GM19023 (cell line): ENCODE measurements at regions not wholly inside any gene's neighbourhood (a gene's known extent, or its start where the extent isn't known, plus 50 kb on each side); places are given as distances from the start of the nearest gene placed in this dataset.

Source experiments
- ATAC-seq: cut with Tn5 transposase; IDR thresholded peaks from one replicate; pipeline ENCODE4 v1.9.1; 2021; ENCODE audit warnings: mild to moderate bottlenecking, moderate library complexity; ENCODE audit not compliant: unreplicated experiment

DNA sequence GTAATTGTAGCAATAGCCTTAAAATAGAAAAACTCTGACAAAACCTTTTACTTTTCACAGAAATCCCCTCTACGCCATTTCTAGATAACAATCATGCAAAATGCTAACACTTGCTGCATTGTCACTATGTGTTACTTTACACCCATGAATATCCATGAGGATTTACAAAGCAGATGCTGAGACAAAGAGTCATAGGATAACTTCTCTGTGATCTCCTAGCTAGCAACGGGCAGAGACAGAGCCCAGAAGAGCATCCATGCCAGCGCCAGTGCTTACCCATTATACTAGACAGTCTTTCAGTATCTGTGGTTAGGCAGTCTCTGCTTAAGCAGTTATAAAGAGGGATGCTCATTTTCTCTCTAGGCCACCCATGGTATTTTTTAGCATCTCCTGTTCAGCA lies 474.1 kb downstream of the CAAP1 start:
- no peak for ATAC-seq

DNA sequence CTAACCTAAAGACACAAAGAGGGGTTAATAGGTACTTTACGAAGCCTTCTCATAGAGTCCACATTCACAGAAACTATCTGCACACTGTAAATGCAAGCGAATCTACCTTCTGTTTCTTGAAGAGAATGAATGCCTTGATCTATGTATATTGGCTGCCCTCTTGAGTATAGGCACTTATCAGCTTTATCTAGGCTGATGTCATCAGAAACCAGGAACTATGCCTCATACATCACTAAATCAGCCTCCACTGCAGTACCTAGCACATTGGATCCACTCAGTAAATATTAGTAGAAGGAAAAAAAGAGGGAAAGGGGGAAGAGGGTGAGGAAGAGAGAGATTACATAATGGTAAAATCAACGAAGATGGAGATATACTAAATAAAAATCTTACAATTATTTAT lies 477.1 kb downstream of the CAAP1 start:
- ATAC-seq: no peak

DNA sequence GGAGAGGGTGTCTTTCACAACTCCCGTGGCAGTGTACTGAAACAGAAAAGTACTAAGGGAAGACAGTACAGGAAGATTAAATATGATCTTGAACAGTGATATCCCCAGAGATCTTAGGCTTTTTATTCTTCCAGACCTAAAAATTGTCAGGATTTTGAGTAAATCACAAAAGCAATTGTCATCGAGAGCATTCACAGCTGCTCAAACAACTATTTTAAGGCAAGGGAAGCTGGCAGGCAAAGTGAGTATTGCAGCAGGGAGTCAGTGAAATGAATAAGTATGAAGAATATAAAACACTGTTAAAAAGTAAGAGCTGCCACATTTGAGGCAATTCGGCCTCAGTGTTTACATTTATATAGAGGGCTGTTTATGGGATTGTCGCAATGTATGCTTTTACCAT lies 479.0 kb downstream of the CAAP1 start:
- no peak for ATAC-seq

DNA sequence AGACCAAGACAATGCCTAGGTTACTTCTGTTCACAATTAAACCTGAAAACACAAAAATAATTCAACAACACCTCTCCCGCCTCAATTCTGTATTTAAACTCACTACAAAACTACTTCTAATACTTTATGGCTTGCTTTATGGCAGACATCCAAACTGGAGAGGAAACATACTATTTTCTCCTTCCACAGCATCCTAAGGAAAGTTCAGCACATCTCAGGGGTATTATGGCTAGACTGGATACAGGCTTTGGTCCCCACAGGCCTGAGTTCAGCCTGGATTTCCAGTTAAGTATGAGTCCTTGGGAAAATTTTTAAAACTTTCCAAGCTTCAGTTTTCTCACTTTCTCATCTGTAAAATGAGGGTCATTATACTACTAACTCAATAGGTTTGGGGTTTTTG lies 480.2 kb downstream of the CAAP1 start:
- no peak for ATAC-seq

DNA sequence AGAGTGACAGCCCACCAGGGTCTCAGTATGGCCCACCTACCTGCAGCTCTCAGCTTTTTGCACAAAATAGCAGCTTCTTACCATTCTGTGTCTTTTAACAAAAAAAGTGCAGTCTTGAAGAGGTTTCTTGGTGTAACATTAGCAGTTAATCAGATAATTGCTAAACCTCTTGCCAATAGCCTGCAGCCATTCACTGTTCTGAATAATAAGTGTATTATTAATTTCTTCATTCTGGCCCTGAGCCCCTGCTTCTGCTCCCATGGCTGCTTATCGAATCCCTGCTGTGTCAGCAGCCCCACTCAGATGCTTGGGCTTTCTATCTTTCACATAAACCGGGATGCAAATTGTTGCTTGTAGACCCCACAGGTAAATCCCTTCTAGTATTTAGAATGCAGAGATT lies 485.9 kb downstream of the CAAP1 start:
- no peak for ATAC-seq

DNA sequence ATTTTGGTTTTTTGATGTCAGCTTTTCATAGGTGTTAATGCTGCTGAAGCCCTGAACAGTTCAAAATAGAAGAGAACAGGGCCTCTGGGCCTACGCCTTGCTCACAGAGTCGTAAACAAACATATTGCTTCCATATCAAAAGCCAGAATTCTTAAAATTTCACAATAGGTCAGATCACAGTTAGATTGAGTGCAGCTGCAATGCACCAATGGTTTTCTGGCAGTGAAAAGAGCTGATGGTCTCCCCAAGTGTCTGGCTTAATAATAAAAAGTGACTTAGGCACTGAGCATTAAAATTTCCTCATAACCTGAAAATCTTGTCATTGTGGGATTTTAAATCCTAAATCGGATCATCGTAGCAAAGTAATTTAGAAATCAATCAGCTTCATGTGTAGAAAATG lies 493.0 kb downstream of the CAAP1 start:
- no peak for ATAC-seq

DNA sequence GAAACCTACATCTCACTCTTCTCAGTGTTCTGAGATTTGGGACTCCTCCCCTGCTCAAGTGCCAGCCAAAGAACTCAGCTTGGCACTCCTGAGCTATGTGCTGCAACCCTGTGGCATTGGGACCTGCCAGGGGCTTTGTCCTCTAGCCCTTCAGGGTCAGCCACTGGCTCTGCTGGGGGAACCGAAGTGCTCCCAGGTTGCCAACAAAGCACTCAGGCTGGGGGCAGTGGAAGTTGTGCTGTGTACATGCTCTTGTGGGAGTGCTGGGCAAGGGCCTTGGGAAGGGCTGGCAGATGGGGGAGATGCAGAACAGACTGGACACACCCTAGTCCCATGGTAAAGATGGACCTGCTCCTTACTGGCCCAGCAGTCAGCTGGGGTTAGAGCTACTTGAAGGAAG lies 498.6 kb downstream of the CAAP1 start:
- no peak for ATAC-seq

DNA sequence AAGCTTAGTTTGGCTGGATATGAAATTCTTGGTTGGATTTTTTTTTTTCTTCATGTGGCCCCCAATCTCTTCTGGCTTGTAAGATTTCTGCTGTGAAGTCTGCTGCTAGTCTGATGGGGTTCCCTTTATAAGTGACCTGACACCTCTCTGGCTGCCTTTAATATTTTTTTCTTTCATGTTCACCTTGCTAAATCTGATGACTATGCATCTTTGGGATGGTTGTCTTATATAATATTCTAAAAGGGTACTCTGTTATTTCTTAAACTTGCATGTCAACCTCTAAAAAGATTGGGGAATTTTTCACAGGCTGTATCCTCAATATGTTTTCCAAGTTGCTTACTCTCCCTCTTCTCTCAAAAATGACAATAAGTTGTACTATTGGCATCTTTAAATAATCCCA lies 500.0 kb downstream of the CAAP1 start:
- no peak for ATAC-seq

DNA sequence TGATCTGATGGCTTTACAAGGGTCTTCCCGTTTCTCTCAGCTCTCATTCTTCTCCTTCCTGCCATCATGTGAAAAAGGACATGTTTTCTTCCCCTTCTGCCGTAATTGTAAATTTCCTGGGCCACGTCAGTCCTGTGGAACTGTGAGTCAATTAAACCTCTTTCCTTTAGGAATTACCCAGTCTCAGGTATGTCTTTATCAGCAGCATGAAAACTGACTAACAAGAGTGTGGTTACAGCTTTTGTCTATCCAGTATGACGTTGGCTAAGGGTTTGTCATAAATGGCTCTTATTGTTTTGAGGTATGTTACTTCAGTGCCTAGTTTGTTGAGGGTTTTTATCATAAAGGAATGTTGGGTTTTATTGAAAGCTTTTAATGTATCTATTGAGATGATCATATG lies 501.6 kb downstream of the CAAP1 start:
- no peak for ATAC-seq

DNA sequence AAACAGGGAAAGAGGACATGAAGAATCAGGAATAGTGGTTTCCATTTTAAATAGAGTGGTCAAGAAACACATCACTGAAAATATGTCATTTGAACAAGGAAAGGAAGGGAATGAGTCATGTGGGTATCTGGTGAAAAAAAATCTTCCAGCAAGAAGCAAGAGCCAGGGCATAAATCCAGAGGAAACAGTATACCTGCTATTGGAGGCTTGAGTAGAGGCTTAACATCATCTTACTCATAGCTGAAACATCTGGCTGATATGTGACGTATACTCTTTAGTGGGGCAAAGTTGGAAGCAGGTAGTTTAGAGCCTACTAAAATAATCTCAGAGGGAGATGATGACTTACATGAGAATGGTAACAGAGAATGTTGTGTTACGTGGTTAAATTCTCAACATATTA lies 517.2 kb downstream of the CAAP1 start:
- no peak for ATAC-seq

DNA sequence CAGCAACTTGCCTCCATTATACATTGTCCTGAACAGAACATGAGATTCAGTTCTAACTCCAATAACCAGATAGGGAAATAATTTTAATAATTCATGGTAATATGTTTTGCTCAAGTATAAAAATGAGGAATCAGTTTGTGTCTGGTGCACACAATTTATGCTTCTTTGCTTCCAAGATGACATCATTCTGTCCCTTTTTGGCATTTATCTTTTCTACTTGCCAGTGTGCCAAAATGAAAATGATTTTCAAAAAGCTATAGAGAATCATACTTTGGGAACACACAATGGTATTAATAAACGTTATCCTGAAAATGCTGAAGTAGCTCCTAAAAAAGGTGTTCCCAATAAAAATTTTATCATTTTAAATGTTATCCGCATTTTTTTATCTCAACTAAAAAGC lies 519.0 kb downstream of the CAAP1 start:
- ATAC-seq: no peak

DNA sequence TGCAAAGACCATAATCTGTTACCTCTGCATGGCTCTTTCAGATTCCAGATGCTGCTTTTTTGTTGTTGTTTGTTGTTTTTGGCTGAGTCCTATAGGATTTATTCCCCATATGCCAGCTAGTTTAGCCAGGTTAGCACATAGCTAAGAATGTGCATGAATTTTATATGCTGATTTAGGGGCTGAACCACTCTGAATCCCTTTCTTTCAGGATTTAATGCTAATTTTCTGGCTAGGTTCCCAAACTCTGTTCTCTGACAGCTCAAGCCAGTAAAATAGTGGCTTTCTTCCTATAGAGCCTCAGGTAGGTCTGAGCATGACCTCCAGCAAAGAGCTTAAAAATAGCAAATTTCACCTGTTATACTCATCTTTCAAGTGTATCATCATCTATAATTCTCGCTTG lies 521.4 kb downstream of the CAAP1 start:
- no peak for ATAC-seq

DNA sequence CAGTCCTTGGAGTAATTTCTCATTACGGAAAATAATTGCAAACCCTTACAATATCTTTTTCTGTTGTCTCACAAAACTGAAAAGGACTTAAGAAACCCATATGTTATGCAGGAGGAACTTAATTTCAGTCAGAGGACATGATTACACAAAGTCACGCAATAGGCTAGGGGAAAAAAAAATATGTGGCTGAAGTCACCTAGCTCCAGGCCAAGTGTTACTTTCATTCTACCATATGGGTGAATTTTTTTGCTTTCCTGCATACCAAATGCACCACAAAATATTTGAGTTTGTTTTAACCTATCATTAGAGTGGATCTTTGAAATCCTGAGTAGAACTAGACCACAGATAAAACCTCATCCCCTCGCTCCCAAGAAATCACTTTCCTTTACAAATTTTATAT lies 523.5 kb downstream of the CAAP1 start:
- ATAC-seq: no peak

DNA sequence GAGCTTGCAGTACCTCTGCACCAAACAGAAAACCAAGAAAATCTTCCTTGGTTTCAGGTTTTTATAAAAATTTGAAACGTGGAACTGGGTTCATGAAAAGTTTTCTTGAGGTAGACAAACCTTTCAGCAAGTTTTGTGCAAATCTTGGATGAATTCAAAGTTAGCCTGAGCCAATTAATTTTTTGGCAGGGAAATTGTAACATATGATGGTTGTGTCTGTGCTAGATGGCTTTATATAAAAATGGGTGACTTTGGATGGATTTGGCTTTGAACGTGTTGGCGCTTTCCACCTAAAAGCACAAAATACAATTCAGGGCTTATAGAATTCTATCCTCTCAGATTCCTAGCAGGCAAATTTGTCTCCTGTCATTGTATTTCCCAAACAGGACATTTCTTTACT lies 524.4 kb downstream of the CAAP1 start:
- no peak for ATAC-seq

DNA sequence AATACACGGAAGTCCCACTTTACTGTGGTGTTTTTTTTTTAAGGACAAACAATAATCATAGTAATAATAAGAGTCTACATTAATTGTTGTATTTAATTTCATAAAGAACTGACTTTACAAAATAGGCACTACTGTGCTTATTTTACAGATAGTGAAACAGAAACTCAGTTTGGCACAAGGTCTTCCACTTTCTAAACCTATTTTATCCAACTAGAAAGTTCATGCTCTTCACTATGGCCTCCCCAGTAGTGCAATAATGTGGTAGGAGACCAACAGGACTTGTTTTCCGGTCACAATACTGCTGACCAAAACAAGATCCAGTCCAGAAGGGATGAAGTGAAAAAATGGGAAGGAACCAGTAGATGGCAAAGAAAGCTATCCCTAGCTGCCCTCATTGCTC lies 531.6 kb downstream of the CAAP1 start:
- no peak for ATAC-seq

DNA sequence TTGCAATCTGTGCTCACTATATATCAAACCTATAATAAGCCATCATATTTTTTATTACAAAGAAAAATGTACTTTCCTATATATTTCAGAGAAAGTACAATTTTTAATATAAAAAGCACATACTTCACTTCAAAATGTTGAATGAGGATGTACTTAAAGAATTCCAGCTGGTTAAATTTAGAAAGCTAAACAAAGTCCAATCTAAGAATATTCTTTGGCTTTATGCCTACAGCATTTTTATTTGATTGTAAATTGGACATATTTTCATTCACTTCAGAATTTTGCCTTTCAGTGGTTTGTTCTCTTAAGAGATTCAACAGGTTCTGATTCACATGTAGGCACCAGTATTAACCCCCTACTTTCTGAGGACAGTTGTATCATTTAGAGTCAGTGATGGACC lies 533.8 kb downstream of the CAAP1 start:
- no peak for ATAC-seq

DNA sequence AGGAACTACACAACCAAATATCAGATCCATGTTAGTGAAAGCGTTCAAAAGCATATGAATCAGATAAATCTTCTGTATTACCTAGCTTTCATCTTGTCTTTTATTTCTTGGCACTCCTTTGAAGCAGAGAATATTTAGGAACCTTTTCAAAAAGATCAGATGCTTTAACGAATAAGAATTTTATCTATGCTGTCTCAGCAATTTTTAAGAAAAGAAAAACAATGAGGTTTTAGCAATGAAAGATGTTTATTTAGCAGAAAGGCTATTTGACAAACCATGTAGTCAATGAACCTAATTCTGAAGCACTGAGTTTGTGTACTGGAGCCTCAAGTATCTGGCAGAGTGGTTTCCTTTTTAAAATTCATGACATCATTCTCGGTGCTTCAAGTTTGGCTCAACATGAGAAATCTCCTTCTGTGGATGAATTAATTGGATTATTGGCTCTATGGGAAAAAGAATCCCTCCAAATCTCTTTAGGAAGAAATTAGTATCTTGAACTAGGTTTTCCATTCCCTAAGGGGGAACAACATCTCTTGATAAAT lies 534.7 kb downstream of the CAAP1 start:
- no peak for ATAC-seq

DNA sequence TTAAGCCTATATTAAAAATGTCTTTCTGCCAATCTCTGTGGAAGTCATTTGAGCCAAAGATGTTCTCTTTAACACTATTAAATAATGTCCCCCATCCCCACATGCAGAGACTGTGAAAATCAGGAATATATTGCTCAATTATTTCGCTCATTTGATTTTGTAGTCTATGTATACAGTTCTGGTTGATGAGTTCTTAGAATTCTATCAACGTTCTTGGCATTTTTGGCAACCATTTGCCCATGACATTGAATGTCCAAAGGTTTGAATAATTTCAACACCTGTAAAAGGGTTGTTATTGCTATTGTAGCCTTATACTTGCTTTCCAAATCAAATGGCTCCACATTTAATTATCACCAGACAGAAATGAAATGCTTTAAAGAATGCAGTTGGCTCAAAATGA lies 536.1 kb downstream of the CAAP1 start:
- no peak for ATAC-seq

DNA sequence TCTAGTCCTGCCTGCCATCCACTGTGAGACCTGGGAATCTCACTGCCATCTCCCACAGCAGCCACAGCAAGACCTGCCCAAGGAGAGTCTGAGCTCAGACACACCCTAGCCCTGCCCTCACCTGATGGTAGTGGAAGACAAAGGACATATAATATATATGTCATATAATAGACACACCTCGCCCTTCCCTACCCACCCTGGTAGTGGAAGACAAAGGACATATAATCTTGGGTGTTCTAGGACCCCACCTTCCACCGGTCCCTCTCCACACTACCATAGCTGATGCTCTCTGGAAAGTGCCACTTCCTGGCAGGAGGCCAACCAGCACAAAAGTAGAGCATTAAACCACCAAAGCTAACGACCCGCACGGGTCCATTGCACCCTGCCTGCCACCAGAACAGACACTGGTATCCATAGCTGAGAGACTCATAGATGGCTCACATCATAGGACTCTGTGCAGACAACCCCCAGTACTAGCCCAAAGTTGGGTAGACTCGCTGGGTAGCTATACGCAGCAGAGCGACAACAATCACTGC lies 545.6 kb downstream of the CAAP1 start:
- ATAC-seq: no peak

DNA sequence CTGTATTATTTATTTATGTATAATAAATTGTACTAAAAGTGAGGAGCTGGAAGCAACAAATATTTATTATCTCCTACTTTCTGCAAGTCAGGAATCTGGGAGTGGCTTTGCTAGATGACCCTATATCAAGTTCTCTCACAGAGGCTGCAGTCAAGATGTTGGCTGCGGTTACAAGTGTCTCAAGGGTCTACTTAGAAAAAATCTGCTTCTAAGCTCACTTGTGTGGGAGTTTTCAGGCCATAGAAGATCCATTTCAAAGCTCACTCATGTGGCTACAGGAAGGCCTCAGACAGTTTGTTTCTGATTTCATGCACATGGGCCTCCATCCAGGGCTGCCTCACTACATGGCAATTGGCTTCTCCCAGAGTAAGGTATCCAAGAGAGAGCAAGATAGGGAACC lies 551.1 kb downstream of the CAAP1 start:
- ATAC-seq: no peak

DNA sequence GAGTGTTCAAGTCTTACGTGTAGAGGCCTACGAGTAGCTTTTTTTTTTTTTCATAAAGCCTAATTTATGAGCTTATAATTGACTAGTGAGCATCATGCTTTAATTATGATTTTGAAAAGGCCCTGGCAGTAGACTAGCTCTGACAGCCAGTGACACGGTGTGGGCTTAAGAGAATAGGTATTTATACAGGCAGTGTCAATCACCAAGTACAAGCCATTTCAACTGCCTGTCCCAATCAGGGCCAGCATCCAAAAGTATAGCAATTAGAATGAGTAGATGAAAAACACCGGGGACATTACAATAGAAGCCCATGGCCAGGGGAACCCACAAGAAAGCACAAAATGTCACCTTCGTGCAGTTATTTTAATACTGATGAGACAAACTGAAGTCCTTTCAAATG lies 552.8 kb downstream of the CAAP1 start:
- ATAC-seq: no peak

DNA sequence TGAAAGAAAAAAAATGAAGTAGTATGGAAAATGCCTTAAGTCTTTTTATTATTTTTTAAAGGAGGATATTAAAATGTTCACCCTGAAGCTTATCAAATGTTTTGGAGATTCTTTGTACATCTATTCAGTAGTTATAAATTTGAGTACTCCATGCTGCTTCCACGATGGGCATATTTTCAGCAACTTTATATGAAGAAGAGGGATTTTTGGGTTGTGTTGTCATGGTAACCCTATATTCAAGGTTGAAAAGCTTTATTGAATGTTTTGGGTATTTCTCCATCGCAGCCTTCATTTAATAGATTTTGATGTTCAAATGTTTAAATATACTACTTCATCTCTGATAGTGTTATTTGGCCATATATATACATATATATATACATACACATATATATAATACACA lies 557.5 kb downstream of the CAAP1 start:
- no peak for ATAC-seq

DNA sequence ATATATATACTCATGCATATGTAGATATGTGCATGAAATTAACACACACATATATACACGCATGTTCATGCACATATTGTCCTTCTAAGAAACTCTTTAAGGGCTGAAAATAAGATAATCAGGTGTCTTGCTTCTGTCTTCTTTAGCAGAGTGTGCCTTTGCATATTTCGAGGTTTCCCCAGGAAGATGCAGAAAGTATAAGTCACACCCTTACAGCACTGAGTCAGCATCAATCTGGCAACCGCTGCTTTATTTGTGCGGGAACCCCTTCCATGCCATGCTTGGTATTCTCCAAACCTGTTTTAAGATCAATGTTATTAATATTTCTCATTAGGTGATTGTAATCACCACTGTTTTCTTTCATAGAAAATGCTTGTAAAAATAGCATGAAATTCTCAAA lies 557.9 kb downstream of the CAAP1 start:
- no peak for ATAC-seq

DNA sequence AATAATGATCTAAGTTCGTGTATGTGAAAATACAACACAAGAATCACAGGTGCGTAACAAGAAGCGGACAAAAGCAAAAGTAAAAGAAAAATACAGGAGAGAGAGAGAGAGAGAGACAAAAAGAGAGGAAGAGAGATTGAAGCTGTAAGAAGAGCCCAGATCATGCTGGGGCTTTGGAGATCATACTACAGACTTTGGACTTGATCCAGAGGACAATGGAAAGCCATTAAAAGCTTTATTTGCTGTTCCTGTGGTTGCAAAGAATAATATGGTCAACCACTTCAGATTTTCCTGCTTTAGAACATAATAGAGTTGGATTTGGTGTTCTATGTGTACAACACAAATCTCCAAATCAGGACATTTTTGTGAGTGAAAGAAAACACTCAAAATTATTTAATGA lies 561.4 kb downstream of the CAAP1 start:
- ATAC-seq: no peak
